ENCODE measurements at regions not wholly inside any gene's neighbourhood (a gene's known extent, or its start where the extent isn't known, plus 50 kb on each side); places are given as distances from the start of the nearest gene placed in this dataset.

DNA sequence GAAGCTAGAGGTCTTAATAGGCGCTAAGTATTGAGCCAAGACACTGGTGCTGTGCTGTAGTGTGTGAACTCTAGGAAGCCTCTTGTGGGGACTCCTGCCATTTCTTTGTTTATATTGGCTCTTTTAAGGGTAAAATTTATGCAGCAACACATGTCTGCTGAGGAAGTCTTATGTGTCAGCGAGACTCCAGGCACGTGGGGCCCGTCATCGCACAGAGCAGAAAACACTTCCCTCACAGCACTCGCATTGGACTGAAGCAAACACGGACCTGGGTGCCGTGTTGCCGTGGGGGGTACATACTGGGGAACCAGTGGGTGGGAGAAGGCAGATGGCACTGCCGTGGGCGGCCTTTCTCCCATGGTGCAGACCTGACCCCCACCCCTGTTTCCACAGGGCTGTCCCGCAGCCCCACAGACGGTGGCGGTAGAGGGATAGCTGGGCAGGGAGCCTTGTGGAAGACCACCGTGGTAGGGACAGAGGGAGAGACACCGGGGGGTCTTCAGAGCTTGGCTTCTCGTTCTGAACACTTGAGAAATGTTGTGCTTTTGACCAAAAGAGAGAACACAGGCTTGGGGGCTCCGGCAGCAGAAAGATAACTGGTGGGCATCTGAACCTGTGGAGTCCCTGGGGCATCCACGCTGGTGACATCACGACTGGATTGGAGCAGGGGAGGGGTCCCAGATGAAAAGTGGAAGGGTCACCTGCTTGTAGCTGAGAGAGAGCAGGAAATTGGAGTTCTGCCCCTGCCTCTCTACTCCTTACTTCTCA is 284.7 kb upstream of the SHH start:
- no peak overlapping the region for H3K4me2 ChIP-seq (ENCODE audit: low read depth, low read length, poor library complexity, severe bottlenecking)
- no peak overlapping the region for H3K9ac ChIP-seq (ENCODE audit: low read length)
- no peak overlapping the region for H2AFZ ChIP-seq (ENCODE audit: low read depth, low read length, severe bottlenecking)
- H3K9me3 ChIP-seq (ENCODE audit: insufficient read depth, low read length), result no peaks in the 10 kb centered on the region
- H3F3A ChIP-seq (ENCODE audit: insufficient read depth), result no peaks in the 10 kb centered on the region
- no peaks in the 10 kb centered on the region for H3K27me3 ChIP-seq (ENCODE audit: low read length)
- H3K27ac ChIP-seq (ENCODE audit: low read depth, low read length), result no peak overlapping the region
- TF ChIP-seq, protein P1, sequence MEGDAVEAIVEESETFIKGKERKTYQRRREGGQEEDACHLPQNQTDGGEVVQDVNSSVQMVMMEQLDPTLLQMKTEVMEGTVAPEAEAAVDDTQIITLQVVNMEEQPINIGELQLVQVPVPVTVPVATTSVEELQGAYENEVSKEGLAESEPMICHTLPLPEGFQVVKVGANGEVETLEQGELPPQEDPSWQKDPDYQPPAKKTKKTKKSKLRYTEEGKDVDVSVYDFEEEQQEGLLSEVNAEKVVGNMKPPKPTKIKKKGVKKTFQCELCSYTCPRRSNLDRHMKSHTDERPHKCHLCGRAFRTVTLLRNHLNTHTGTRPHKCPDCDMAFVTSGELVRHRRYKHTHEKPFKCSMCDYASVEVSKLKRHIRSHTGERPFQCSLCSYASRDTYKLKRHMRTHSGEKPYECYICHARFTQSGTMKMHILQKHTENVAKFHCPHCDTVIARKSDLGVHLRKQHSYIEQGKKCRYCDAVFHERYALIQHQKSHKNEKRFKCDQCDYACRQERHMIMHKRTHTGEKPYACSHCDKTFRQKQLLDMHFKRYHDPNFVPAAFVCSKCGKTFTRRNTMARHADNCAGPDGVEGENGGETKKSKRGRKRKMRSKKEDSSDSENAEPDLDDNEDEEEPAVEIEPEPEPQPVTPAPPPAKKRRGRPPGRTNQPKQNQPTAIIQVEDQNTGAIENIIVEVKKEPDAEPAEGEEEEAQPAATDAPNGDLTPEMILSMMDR (IDR thresholded peaks at IDR 0.05; ENCODE audit: insufficient read depth, low read length, poor library complexity, severe bottlenecking), result no peak
- no peaks in the 10 kb centered on the region for H3K9me2 ChIP-seq (replicated peaks; ENCODE audit: insufficient read depth, low read length)
- no peaks in the 10 kb centered on the region for H3K79me2 ChIP-seq (ENCODE audit: insufficient read depth, low read length)
- no peaks in the 10 kb centered on the region for H3K36me3 ChIP-seq (ENCODE audit: low read length)
- no peaks in the 10 kb centered on the region for H4K20me1 ChIP-seq (ENCODE audit: low read depth, low read length)
- no peak overlapping the region for H3K4me3 ChIP-seq (ENCODE audit: insufficient read depth, low read length, poor library complexity, severe bottlenecking)

DNA sequence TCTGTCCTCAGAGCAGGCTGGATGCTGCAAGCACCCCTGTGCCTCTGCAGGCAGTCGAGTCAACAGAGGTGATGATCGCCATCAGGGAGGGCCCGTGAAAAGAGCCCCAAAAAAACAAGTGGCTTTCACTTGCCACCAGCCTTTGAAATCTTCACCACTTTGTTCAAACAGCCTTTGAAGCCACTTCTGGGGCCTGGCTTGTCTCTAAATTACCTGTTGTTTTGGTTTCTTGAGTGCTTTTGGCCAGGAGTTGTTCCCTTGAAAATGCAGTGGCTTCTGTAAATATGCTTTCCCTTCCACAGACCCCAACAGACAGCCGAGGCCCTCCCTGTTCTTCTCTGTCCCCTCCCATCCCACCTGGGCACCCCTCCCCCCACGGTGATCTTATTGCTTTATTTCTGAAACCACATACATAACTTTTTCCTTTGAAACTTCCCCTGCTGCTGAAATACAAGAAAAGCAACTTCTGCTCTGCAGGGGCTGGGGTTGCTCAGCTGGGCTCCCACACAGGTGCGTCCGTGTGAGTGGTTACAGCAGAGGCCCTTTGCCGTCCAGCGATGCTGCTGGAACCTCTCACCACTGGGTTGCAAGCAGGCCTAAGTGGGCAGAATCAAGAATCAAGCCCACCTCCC is 283.8 kb upstream of the SHH start:
- Histone ChIP-seq H3K36me3 (ENCODE audit: low read length) (no peaks in the 10 kb centered on the region), H3K27ac (ENCODE audit: low read depth, low read length) (no peak overlapping the region), H3K27me3 (ENCODE audit: low read length) (no peaks in the 10 kb centered on the region), H3K9me2 (replicated peaks; ENCODE audit: insufficient read depth, low read length) (no peaks in the 10 kb centered on the region), H3K4me2 (ENCODE audit: low read depth, low read length, poor library complexity, severe bottlenecking) (no peak overlapping the region), H4K20me1 (ENCODE audit: low read depth, low read length) (no peaks in the 10 kb centered on the region), H3K9ac (ENCODE audit: low read length) (no peak overlapping the region), H3K9me3 (ENCODE audit: insufficient read depth, low read length) (no peaks in the 10 kb centered on the region), H3K79me2 (ENCODE audit: insufficient read depth, low read length) (no peaks in the 10 kb centered on the region), H3F3A (ENCODE audit: insufficient read depth) (no peaks in the 10 kb centered on the region), H2AFZ (ENCODE audit: low read depth, low read length, severe bottlenecking) (no peak overlapping the region), H3K4me3 (ENCODE audit: insufficient read depth, low read length, poor library complexity, severe bottlenecking) (no peak overlapping the region)
- no peak for TF ChIP-seq EZH2phosphoT487 (conservative IDR thresholded peaks at IDR 0.05; ENCODE audit: low read length)
- TF ChIP-seq, protein P1 (IDR thresholded peaks at IDR 0.05; ENCODE audit: insufficient read depth, low read length, poor library complexity, severe bottlenecking), result no peak

DNA sequence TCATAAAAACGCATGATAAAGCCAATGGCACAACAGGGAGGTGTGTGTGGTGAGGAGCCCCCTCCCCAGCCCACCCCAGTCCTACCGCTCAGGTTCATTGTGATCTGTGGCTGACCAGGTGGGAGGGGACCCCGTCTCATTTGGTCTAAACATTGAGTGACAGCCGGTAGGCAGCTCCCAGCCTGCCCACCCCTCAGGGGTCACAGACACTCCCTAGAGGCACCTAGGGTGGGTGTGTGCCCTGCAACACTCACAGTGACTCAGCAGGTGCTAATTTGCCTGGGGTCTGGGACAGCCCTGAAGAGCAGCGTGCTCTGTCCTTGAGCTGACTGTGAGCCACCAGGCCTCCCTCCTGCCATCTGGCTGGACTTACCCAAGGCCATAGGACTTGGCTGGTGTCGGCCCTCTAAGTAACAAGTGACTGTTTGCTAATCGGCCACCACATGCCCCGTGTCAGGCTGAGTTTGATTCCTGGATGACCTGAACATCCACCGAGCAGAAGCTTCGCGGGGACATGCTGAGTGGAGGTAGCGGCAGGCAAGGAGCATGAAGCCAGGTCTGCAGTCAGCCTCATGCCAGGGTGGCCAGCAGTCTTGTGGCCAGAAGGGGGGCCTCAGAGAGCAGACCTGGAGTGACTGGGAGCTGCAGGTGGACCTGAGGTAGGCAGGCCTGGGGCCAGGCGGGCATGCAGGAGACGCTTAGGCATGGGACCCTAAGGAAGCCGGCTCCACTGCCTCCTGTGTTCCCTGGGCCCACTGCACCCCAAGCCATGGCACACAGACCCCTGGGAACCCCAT is 282.3 kb upstream of the SHH start:
- Histone ChIP-seq H3K79me2 (ENCODE audit: insufficient read depth, low read length) (no peaks in the 10 kb centered on the region), H3K9me2 (replicated peaks; ENCODE audit: insufficient read depth, low read length) (no peaks in the 10 kb centered on the region), H3K4me3 (ENCODE audit: insufficient read depth, low read length, poor library complexity, severe bottlenecking) (no peak overlapping the region), H3K9ac (ENCODE audit: low read length) (no peak overlapping the region), H3K27ac (ENCODE audit: low read depth, low read length) (no peak overlapping the region), H3K36me3 (ENCODE audit: low read length) (no peaks in the 10 kb centered on the region), H4K20me1 (ENCODE audit: low read depth, low read length) (no peaks in the 10 kb centered on the region), H2AFZ (ENCODE audit: low read depth, low read length, severe bottlenecking) (no peak overlapping the region), H3K27me3 (ENCODE audit: low read length) (no peaks in the 10 kb centered on the region), H3K4me2 (ENCODE audit: low read depth, low read length, poor library complexity, severe bottlenecking) (no peak overlapping the region), H3K9me3 (ENCODE audit: insufficient read depth, low read length) (no peaks in the 10 kb centered on the region), H3F3A (ENCODE audit: insufficient read depth) (no peaks in the 10 kb centered on the region)
- TF ChIP-seq EZH2phosphoT487 (conservative IDR thresholded peaks at IDR 0.05; ENCODE audit: low read length), result no peak
- TF ChIP-seq, protein P1 (IDR thresholded peaks at IDR 0.05; ENCODE audit: insufficient read depth, low read length, poor library complexity, severe bottlenecking), result no peak
